ENCODE measurements at regions not wholly inside any gene's neighbourhood (a gene's known extent, or its start where the extent isn't known, plus 50 kb on each side); places are given as distances from the start of the nearest gene placed in this dataset.

GRCh38 chr11:134741453-134742223 is 329.6 kb upstream of the B3GAT1 start:
- intact Hi-C loops (cut with DNase I): no loop called here
- Histone ChIP-seq H3K4me1 (ENCODE audit: control insufficient read depth in 2 of 3, insufficient read depth in 2 of 3, low read depth in 1 of 3, low read length in 3 of 3) (peaks cover 0 to 12% (median 3%) of the 10 kb centered on the region in 3 donors), H3K9me3 (ENCODE audit: control insufficient read depth in 2 of 3, insufficient read depth in 1 of 3, low read length in 3 of 3) (peaks cover 0 to 3% (median 0%) of the 10 kb centered on the region in 3 donors), H3K27ac (ENCODE audit: low read depth in 2 of 2, low read length in 2 of 2) (no peak overlapping the region), H3K27me3 (ENCODE audit: control insufficient read depth, insufficient read depth, low read length) (no peaks in the 10 kb centered on the region), H3K36me3 (ENCODE audit: control insufficient read depth in 2 of 3, insufficient read depth in 3 of 3, low read length in 3 of 3) (no peaks in the 10 kb centered on the region), H3K4me3 (ENCODE audit: low read length in 3 of 3) (no peak overlapping the region), H3K9ac (ENCODE audit: low read length in 3 of 3) (no peak overlapping the region)
- DNase-seq: peak in 1 of 5 donors; percentile 9
- no peak for TF ChIP-seq CTCF (IDR thresholded peaks at IDR 0.05; ENCODE audit: borderline replicate concordance, extremely low read depth, insufficient read depth)
- FAIRE-seq: no peak

GRCh38 chr11:134740590-134741261 is 328.7 kb upstream of the B3GAT1 start:
- Histone ChIP-seq H3K9me3 (ENCODE audit: control insufficient read depth in 2 of 3, insufficient read depth in 1 of 3, low read length in 3 of 3) (peaks cover 0 to 3% (median 0%) of the 10 kb centered on the region in 3 donors), H3K27ac (ENCODE audit: low read depth in 2 of 2, low read length in 2 of 2) (no peak overlapping the region), H3K36me3 (ENCODE audit: control insufficient read depth in 2 of 3, insufficient read depth in 3 of 3, low read length in 3 of 3) (no peaks in the 10 kb centered on the region), H3K4me1 (ENCODE audit: control insufficient read depth in 2 of 3, insufficient read depth in 2 of 3, low read depth in 1 of 3, low read length in 3 of 3) (peaks cover 0 to 18% (median 5%) of the 10 kb centered on the region in 3 donors), H3K27me3 (ENCODE audit: control insufficient read depth, insufficient read depth, low read length) (no peaks in the 10 kb centered on the region), H3K9ac (ENCODE audit: low read length in 3 of 3) (no peak overlapping the region), H3K4me3 (ENCODE audit: low read length in 3 of 3) (no peak overlapping the region)
- FAIRE-seq: no peak
- intact Hi-C loops (cut with DNase I): no loop called here
- no peak for TF ChIP-seq CTCF (IDR thresholded peaks at IDR 0.05; ENCODE audit: borderline replicate concordance, extremely low read depth, insufficient read depth)
- DNase-seq: no peak

- DNase-seq: no peak
These were observed 327.1 kb upstream of the B3GAT1 start for GRCh38 chr11:134739136-134739535.

More at GRCh38 chr11:134739136-134739535, 327.1 kb upstream of the B3GAT1 start:
- no peak for TF ChIP-seq CTCF (IDR thresholded peaks at IDR 0.05; ENCODE audit: borderline replicate concordance, extremely low read depth, insufficient read depth)
- FAIRE-seq: no peak
- intact Hi-C loops (cut with DNase I): no loop called here
- Histone ChIP-seq H3K4me1 (ENCODE audit: control insufficient read depth in 2 of 3, insufficient read depth in 2 of 3, low read depth in 1 of 3, low read length in 3 of 3) (peaks cover 0 to 19% (median 7%) of the 10 kb centered on the region in 3 donors), H3K9ac (ENCODE audit: low read length in 3 of 3) (no peak overlapping the region), H3K4me3 (ENCODE audit: low read length in 3 of 3) (no peak overlapping the region), H3K9me3 (ENCODE audit: control insufficient read depth in 2 of 3, insufficient read depth in 1 of 3, low read length in 3 of 3) (peaks cover 0 to 3% (median 0%) of the 10 kb centered on the region in 3 donors), H3K27me3 (ENCODE audit: control insufficient read depth, insufficient read depth, low read length) (no peaks in the 10 kb centered on the region), H3K27ac (ENCODE audit: low read depth in 2 of 2, low read length in 2 of 2) (no peak overlapping the region), H3K36me3 (ENCODE audit: control insufficient read depth in 2 of 3, insufficient read depth in 3 of 3, low read length in 3 of 3) (no peaks in the 10 kb centered on the region)
